NCI-H187 treated with DMSO at 0.1 percent for 48 hours (cell line): ENCODE measurements at regions not wholly inside any gene's neighbourhood (a gene's known extent, or its start where the extent isn't known, plus 50 kb on each side); places are given as distances from the start of the nearest gene placed in this dataset.
A peak's percentile ranks its signal among the peaks of the same experiment; 100 is the strongest.
"Not testable (repeated sequence)": the region's sequence is repeated elsewhere in the genome, so short reads cannot be mapped to it uniquely, and the experiment has no call there.

Experiments used
- DNase-seq: peaks from one replicate; lab custom pipeline; 2025; lab: John Stamatoyannopoulos, UW

DNA sequence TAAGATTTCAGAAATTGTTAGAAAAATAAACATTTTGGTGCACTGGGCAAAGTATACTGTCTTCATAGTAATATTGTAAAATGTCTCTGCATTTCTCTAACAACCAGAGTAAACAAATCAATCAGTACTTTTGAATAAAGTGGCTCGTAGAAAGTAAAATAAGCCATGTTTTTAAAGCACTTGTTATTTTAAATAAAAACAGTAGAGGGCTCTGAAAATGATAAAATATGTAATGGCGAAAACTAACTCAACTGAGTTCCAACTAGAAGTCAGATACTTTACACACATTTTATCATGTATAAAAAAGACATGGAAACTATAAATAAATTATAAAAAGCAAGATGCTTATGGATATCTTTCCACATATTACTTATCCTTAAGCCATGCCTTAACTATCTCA, 1134.4 kb downstream of the PDHA2 start:
- no peak for DNase-seq

DNA sequence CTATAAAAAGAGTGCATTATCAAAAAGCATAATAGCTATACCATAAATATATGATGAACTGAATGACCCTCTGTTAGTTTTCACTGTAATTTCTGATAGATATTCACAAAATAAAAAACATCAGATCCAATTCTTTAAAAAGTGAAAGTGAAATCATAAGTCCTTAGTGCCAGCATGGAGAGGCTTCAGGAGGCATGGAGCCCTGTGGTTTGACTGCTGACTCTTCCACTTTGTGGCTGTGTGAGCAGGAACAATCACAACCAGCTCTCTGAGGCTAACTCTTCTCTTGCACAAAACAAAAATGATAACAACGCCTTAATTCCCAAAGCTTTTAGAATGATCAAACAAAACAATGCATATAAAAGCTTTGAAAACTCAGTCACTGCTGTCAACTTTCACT, 1143.9 kb downstream of the PDHA2 start:
- no peak for DNase-seq

DNA sequence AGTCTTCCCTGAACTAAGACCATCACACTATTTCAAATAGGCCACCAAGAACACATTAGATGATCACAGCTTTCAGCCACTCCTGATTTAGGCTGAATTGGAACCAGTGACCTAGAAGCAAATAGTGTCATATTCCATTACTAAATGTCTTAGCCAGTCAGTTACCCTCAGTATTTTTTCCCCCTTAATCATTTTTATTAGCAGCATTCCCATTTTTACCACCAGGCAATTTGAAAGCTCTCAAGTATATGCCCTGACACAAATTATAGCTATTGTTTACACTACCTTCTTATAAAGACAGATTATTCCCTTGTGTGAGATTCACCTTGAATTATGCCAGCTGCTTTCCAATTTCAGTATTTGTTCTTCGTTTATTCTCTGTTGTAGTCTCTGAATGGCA, 1146.9 kb downstream of the PDHA2 start:
- peak; percentile 58 for DNase-seq

DNA sequence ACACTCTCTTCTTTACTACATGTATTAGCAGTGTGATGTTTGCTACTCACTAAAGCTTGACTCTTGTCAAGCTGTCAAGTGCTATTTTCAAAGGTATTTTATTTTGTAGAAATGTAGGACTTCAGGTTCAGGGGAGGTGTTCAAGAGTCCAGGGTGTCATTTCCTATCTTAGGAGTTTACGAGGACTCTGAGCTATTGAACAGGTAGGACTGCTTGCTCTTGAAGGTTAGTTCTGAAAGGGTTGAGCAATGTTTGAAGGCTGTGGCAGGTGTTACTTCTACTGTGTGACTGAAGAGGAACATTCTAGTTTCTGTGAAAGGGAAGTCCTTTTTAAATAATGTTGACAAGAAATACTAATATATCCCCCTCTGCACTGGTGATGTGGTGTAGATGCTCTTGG, 1151.2 kb downstream of the PDHA2 start:
- no peak for DNase-seq

DNA sequence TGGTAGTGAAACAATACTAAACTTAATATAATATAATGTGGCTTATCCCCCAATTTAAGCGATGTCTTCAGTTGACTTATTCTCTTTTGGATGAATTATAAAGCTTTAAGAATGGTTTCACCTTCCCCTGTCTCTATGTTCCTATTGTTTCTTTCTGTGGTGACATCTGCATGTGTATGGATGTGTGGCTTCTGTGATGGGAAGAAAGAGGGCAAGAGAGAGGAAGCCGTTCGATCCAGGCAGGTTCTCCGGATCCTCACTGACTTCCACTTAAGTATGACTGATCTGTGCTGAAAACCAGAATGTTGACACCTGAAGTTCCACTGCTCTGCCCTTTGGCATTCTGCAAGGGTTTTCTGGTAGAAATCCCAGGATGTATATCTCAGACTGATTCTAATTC, 1150.8 kb downstream of the STPG2 start:
- no peak for DNase-seq

DNA sequence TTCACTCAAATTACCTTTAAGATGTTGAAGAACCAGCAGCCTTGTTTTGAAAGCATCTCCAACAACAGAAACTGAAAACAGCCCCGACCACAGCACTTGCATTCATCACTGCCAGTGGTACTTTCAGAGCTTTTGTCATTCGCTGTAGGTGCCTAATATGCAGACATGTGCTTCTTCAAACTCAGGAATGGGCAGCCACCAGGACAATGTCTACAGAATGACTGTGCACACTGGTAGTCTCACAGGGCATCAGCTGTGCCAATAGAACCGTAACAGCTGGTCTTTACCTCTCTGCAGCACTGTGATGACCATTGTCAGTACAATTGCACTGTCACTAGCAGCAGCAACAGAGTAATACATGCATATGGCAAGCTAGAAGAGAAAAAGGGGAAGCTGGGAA, 1149.7 kb downstream of the STPG2 start:
- no peak for DNase-seq

DNA sequence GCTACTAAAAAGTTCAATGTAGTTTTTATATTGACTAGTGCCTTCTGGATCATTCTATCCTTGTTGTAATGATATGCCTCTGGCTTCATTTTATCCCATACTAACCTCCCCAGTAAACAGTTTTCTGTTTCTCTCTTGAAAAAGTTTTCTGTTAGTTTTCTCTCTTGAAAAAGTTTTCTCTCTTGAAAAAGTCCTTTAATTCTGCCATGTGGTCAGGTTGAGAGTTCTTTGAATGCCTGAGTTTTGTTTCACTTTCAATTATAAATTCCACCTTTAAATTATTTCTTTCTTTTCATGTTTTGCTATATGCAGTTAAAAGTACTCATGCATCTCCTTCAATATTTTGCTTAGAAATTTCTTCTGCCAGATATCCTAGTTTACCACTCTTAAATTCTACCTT, 1139.6 kb downstream of the STPG2 start:
- DNase-seq, result no peak

DNA sequence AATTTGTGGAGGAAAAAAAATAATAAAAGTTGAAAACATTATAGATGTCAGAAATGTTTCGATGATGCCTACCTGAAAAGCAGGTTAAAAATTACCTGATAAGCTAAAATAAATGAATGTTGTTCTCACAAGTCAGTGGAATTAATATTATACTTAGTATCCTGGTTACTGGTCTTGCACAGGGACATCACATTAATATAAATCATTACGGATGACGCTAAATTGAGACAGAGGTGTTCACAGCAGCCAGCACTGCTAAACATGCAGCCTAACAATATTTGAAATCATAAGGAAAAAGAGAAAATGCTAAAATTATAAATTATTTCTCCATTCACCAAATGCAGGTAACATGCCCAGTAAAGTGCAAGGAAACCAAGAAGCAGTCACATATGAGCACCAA, 1130.0 kb downstream of the STPG2 start:
- DNase-seq, result no peak

DNA sequence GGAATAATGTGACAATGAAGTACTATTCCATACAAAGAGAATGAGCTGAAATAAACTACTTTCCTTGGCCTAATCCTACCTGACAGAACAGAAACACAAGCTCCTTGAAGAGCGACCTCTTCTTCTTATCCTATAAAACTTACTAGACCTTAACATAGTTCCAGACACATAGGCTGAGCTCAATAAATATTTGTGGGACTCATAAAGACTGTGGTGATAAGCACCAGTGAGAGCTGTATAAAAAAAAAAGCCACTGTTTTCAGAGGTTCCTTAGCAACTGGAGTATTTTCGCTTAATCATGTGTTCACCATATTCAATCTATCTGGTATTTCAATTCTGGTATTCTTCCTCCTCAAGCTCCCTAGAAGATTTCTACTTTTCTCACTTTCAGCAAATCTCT, 1129.6 kb downstream of the STPG2 start:
- DNase-seq, result no peak

DNA sequence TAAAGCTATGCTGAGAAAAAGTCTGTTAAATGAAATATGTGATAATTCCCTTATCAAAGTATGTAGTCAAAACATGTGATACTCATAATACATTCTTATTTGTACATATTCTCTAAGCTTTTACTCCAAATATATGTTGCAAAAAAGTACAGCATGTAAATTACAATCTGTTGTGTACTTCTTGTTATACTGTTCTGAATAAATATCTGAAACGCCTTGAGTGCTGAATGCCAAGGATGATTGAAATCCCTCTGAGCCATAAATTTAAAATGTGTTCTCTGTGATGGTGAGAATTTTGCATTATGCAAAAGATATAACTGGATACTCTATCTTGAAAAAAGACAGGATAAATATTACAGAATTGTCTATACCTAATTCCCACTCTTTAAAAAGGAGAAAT, 1128.0 kb downstream of the STPG2 start:
- no peak for DNase-seq

DNA sequence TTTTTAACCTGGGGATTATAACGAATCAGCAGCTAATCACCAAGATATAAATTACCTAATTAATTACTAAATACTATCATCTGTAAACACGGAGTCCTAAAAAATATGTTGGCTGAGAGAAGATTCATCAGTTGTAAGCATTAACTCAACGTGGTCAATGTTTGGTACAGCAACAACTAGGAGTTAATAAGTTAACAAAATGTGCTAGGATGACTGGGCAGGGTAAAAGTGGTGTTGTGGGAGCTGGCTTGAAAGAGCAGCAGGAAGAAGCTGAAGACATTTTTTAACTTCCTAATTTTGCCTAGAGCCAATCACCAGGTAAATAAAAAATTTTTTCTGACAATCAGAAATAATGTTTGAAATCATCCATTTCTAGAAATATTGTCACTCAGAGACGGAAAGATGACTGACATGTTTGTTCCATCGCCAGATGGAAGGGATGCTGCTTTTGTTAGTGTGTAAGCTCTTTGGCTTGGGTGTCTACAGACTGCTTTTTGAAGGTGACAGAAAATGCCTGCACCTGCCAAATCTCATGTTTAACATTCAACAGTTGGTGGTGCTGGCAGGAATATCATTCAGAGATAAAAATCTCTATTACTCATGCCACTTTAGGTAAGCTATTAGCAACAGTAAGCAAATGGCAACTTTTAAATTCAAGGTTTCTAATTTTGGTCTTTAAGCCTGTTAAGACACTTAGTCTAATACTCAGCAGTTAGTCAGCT, 1126.9 kb downstream of the STPG2 start:
- DNase-seq, result no peak

DNA sequence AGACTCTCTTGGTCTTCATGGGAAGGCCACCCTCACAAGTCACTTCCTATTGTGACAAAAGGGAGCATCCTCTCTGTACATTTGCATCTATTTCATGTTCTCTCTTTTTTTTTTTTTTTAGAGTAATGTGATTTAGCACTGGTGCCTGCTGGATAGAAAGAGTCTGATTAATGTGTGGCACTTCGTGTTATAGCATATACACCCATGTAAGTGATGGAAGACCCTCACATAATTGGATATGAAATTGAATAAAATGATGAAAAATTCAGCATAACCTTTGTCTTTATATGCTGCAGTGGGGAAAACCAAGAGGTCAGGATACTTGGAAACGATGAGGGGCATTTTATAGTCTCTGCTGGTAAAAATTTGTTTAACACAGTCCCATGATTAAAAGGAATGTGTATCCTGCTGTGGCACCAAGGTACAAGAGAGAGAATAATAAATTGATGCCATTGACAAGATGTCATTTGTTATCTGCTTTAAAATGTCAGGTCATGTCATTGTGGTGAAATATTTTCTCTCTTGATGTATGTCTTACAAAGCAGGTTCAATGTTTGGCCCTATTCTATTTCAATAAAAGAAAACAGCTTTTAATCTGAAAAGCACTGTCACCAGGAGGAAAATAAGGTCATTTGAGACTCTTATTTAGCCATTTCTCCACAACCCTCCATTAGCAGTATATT, 1115.4 kb downstream of the STPG2 start:
- no peak for DNase-seq

DNA sequence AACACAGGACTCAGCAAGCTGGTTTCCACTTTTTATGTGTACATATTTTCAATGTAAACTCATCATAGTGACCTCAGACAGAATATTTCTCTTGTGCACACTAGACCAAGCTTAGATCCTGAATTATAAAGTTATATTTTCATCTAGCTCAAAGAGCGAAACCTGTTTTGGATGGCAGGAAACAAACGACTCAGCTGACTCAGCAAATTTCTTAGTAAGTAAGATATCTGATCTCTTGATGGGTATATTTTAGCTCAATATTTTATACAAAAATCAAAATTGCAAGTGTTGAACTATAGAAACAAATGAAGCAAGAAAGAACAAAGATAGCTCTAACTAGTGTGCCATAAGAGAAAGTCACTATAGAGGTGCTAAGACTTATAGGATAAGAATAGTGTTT, 1114.5 kb downstream of the STPG2 start:
- DNase-seq, result no peak

DNA sequence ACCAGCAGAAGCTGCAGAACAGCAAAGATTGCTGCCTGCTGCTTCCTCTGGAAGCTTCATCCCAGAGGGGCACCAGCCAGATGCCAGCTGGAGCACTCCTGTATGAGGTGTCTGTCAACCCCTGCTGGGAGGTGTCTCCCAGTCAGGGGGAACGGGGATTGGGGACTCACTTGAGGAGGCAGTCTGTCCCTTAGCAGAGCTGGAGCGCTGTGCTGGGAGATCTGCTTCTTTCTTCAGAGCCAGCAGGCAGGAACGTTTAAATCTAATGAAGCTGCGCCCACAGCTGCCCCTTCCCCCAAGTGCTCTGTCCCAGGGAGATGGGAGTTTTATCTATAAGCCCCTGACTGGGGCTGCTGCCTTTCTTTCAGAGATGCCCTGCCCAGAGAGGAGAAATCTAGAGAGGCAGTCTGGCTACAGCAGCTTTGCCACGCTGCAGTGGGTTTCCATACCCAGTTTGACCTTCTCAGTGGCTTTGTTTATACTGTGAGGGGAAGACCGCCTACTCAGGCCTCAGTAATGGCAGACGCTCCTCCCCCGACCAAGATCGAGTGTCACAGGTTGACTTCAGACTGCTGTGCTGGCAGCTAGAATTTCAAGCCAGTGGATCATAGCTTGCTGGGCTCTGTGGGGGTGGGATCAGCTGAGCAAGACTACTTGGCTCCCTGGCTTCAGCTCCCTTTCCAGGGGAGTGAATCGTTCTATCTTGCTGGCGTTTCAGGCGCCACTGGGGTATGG, 1105.7 kb downstream of the STPG2 start:
- not testable (repeated sequence) for DNase-seq

DNA sequence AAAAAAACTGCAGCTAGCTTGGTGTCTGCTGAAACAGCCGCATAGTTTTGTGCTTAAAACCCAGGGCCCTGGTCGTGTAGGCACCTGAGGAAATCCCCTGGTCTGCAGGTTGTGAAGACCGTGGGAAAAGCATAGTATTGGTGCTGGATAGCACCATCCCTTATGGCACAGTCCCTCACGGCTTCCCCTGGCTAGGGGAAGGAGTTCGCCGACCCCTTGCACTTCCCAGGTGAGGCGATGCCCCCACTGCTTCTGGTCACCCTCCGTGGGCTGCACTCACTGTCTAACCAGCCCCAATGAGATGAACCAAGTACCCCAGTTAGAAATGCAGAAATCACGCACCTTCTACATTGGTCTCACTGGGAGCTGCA, 1105.1 kb downstream of the STPG2 start:
- DNase-seq, result no peak

DNA sequence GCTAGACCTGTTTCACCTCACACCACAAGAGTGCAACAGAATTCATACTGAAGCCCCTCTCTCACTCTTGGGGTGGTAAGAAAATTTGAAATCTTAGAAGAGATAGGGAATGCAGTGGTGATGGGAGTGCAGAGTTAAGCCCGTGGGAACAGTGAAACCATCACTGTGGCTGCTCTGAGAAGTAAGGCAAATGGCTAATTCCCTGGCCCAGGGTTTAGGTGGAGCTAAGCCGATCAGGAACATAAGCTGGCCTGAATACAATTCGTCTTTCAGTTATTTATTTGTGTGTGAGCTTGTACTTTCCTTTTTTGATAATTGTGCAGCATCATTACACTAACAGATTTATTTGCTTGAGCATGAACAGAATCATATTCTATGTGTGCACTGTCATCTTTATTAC, 1070.6 kb downstream of the STPG2 start:
- DNase-seq, result no peak

DNA sequence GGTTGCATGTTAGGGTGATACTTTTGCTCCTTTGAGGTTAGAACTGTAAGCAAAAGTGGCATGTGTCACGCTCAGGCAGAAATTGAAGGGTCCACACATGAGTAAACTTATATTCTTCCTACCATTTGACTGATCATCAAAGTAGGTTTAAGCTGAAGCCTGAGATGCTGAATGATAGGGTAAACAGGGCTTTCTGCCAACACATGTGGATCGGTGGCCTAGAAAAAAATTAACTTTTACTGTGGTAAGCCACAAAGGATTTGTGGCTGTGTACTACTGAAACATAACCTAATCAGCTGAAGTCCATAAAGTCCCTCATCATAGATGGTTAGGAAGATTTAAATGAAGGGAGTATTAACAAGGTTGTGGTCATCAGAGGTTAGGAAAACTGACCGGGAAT, 1070.1 kb downstream of the STPG2 start:
- no peak for DNase-seq

DNA sequence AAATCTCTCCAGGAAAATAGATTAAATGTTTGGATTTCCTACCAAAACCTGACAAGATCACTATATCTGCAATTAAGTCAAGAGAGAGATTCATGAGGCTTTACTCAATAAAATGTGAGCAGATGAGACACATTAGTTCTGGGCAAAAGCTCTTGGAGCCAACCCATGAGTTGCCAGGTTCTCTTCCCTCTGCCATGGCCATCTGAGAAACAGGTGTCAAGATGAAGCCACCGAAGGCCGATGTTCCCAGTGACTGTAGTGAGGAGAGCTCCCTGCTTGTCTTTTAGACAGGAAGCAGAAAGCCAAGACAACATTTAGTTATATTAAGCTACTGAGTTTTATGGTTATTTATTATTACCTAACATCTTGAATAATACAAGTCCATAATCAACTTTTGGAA, 1068.7 kb downstream of the STPG2 start:
- no peak for DNase-seq

DNA sequence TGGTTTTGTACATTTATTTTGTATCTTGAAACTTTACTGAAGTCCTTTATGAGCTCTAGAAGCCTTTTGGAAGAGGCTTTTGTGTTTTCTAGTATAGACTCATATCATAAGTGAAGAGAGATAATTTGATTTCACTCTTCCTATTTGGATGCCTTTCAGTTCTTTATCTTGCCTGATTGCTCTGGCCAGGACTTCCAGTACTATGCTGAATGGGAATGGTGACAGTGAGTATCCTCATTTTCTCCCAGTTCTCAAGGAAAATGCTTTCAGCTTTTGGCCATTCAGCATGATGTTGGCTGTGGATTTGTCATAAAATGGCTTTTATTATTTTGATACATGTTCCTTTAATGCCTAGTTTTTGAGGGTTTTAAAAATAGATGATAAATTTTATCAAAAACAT, 1061.3 kb downstream of the STPG2 start:
- no peak for DNase-seq

DNA sequence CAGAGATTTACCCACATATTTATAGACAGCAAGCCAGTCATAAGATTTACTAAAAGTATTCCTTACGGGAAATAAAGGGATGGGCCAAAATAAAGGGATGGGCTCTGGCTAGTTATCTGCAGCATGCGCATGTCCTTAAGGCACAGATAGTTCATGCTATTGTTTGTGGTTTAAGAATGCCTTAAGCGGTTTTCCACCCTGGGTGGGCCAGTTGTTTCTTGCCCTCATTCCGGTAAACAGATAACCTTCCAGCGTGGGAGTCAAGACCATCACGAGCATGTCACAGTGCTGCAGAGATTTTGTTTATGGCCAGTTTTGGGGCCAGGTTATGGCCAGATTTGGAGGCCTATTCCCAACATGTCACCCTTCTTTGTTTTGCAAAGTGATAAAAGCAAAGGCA, 1046.2 kb downstream of the STPG2 start:
- DNase-seq, result not testable (repeated sequence)

DNA sequence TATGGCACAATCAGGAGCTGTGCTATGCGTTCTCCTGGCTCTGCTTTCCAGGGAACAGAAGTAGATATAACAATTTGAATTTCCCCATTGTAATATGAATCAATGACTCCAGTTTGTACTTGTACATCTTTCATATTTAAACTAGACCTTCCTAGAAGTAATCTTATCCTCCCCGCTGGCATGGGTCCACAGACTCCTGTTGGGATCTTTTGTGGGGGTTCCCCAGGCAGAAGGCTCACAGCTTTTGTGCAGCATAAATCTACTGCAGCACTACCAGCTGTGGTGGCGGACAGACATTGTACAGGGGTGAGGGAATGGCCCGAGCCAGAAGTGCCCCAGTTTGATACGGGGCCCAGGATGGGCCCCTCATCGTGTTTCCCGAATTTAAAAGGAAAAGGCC, 1042.1 kb downstream of the STPG2 start:
- not testable (repeated sequence) for DNase-seq

DNA sequence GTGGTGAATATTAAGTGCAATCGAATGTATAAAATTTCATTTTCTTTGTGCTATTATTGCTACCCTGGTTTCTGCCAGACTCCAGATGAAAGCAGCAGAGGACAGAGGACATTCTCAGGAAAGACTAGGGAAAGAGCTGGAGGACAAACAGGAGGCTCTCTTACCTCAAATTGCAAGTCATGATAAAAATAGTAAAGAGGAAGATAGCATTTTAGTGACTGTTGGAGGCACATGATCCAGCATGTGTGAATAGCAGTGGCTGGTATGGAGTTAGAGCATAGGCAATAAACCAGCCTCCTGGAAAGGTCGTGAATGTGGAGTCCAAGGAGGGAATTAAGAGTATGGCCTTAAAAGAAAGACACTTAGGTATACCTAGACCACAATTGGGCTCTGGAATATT, 1040.0 kb downstream of the STPG2 start:
- DNase-seq, result no peak

DNA sequence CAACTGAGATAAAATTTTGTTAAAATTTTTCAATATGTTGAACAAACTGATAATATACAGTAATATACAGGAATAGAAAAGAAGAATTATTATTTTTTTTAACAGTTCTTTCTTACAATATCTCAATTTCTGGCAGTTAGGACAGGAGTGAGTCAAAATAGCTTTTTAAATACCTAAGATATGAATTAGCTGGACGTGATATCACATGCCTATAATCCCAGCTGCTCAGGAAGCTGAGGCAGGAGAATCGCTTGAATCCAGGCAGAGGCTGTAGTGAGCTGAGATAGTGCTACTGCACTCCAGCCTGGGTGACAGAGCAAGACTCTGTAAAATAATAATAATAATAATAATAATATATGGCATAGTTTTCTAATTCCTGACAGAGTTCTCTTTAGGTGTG, 1039.3 kb downstream of the STPG2 start:
- DNase-seq, result no peak
